K562 (cell line): ENCODE measurements at regions not wholly inside any gene's neighbourhood (a gene's known extent, or its start where the extent isn't known, plus 50 kb on each side); places are given as distances from the start of the nearest gene placed in this dataset.

Experiments
- ATAC-seq: fragments of 200-7000 bp; cut with Tn5 transposase; 3 replicates; pipeline ENCODE4 v1.9.1; 2020; ENCODE audit warnings: moderate library complexity
- BruUV-seq: library from RNA; stranded (reverse); fragments of 400-500 nt; replicated peaks from 2 replicates; lab custom pipeline; 2021; lab: Mats Ljungman, UMichigan
- CTCF ChIA-PET: fragments of 300-600 bp; formaldehyde crosslinking; extraction: SDS; loops from one replicate; lab custom pipeline; 2021; ENCODE audit warnings: low intra/inter-chr PET ratio; lab: Yijun Ruan, JAX
- POLR2A ChIA-PET: fragments of 300-600, 350-650 bp; sonication (Branson Sonifier 250); formaldehyde crosslinking; extraction: SDS; loops from one replicate; lab custom pipeline; 2021; ENCODE audit warnings: antibody characterized with exemption, inconsistent platforms; lab: Yijun Ruan, JAX
- DNase-seq, 4 experiments: peaks; one replicate each; pipeline versions ENCODE4 v3.0.0 to v3.0.0-alpha.2; 2011 to 2018; ENCODE audit warnings: low spot score in 3 of 4, mixed read lengths in 3 of 4; ENCODE audit errors: extremely low read depth in 1 of 4
- FAIRE-seq: peaks from 2 replicates; lab custom pipeline; 2011; peaks lifted over from hg19 to GRCh38; lab: Jason Lieb, UNC
- H2AFZ ChIP-seq: 2 replicates; pipeline ENCODE4 v1.6.0; 2011; ENCODE audit warnings: low read depth, low read length, control low read depth, inconsistent platforms
- H3K27ac ChIP-seq: fragments of 200-600 bp; 3 replicates; pipeline ENCODE4 v1.8.0; 2011; ENCODE audit warnings: low read depth, mild to moderate bottlenecking, control low read depth, inconsistent platforms, low read length, moderate library complexity, mixed read lengths; ENCODE audit errors: extremely low read depth
- H3K27me3 ChIP-seq, 2 experiments: fragments of 300-600 bp in 1 of 2; 2 replicates in 1 of 2; 3 replicates in 1 of 2; pipeline versions ENCODE4 v1.6.0 to v1.8.0; 2011; ENCODE audit warnings: inconsistent platforms in 2 of 2, low read length in 2 of 2, mild to moderate bottlenecking in 1 of 2, mixed read lengths in 1 of 2, moderate library complexity in 1 of 2; ENCODE audit not compliant: control insufficient read depth in 2 of 2, insufficient read depth in 2 of 2
- H3K36me3 ChIP-seq: fragments of 300-600 bp; 3 replicates; pipeline ENCODE4 v1.8.0; 2011; ENCODE audit warnings: mild to moderate bottlenecking, low read length, inconsistent platforms; ENCODE audit not compliant: control insufficient read depth, insufficient read depth
- H3K4me1 ChIP-seq, 2 experiments: fragments of 200-600 bp in 1 of 2; replicated peaks in 1 of 2; 2 replicates in 1 of 2; 3 replicates in 1 of 2; pipeline versions ENCODE4 v1.5.1 to v1.8.0; 2011; ENCODE audit warnings: inconsistent platforms in 2 of 2, low read length in 2 of 2, mild to moderate bottlenecking in 1 of 2, mixed read lengths in 1 of 2, moderate library complexity in 1 of 2; ENCODE audit not compliant: control insufficient read depth in 2 of 2, insufficient read depth in 2 of 2
- H3K4me2 ChIP-seq: 2 replicates; pipeline ENCODE4 v1.6.1; 2011; ENCODE audit warnings: low read length, control low read depth, inconsistent platforms, mixed read lengths; ENCODE audit not compliant: insufficient read depth
- H3K4me3 ChIP-seq: fragments of 200-600 bp; sonication (generic), shearing (Covaris generic); 2 replicates; pipeline ENCODE4 v1.5.1; 2016; ENCODE audit warnings: control low read depth, inconsistent platforms
- H3K79me2 ChIP-seq: fragments of 200-600 bp; 3 replicates; pipeline ENCODE4 v1.8.0; 2011; ENCODE audit warnings: low read length, inconsistent platforms; ENCODE audit not compliant: control insufficient read depth, insufficient read depth
- H3K9ac ChIP-seq, 2 experiments: 2 replicates each; pipeline versions ENCODE4 v1.6.0 to v1.6.1; 2011; ENCODE audit warnings: low read depth in 2 of 2, low read length in 2 of 2, control low read depth in 1 of 2, inconsistent platforms in 1 of 2, mild to moderate bottlenecking in 1 of 2, mixed read lengths in 1 of 2; ENCODE audit not compliant: insufficient read depth in 1 of 2
- H3K9me1 ChIP-seq: one replicate; pipeline ENCODE4 v1.6.0; 2011; ENCODE audit warnings: inconsistent platforms, mild to moderate bottlenecking, low read length, moderate library complexity; ENCODE audit not compliant: control insufficient read depth, insufficient read depth
- H3K9me3 ChIP-seq: replicated peaks from 2 replicates; pipeline ENCODE4 v1.5.1; 2011; ENCODE audit warnings: low read depth, low read length, inconsistent platforms; ENCODE audit not compliant: control insufficient read depth, insufficient read depth
- H4K20me1 ChIP-seq: replicated peaks from 2 replicates; pipeline ENCODE4 v1.6.1; 2011; ENCODE audit warnings: low read length, inconsistent platforms, mixed read lengths; ENCODE audit not compliant: control insufficient read depth, insufficient read depth
- CBX8 ChIP-seq: fragments of 200-600 bp; sonication (generic); IDR thresholded peaks from 2 replicates; pipeline ENCODE4 v1.6.1; 2012; ENCODE audit warnings: borderline replicate concordance, mixed run types, low read depth, mild to moderate bottlenecking, moderate library complexity, mixed read lengths, low read length, control low read depth, inconsistent platforms; ENCODE audit not compliant: poor library complexity, severe bottlenecking; ENCODE audit errors: extremely low read depth
- FOXJ2 ChIP-seq: fragments of 200-800 bp; sonication (Bioruptor generic); IDR thresholded peaks from 2 replicates; pipeline ENCODE4 v1.6.1; 2016; ENCODE audit warnings: missing genetic modification characterization, missing compliant biosample characterization
- HEY1 ChIP-seq: fragments of 250-450 bp; sonication (Bioruptor Pico); IDR thresholded peaks from 2 replicates; pipeline ENCODE4 v1.5.0; 2020; ENCODE audit warnings: mild to moderate bottlenecking, moderate library complexity, borderline replicate concordance
- PCBP1 ChIP-seq: fragments of 200-400 bp; formaldehyde crosslinking; IDR thresholded peaks from 2 replicates; pipeline ENCODE4 v1.6.1; 2018; ENCODE audit warnings: mild to moderate bottlenecking, low read depth, low read length; ENCODE audit not compliant: poor library complexity, severe bottlenecking
- PHB2 ChIP-seq: fragments of 450-650 bp; IDR thresholded peaks from 2 replicates; pipeline ENCODE4 v1.6.1; 2017; ENCODE audit warnings: low read depth
- RAD51 ChIP-seq: fragments of 450-650 bp; IDR thresholded peaks from 2 replicates; pipeline ENCODE4 v1.7.1; 2016; ENCODE audit warnings: low read depth, mild to moderate bottlenecking, borderline replicate concordance
- SAFB2 ChIP-seq: fragments of 200-400 bp; formaldehyde crosslinking; IDR thresholded peaks from 2 replicates; pipeline ENCODE4 v1.6.1; 2018; ENCODE audit warnings: borderline replicate concordance, low read length, low read depth, moderate library complexity; ENCODE audit not compliant: severe bottlenecking
- TCF3 ChIP-seq: sonication (generic); formaldehyde crosslinking; IDR thresholded peaks from 2 replicates; pipeline ENCODE4 v1.4.0; 2020; ENCODE audit warnings: mild to moderate bottlenecking, missing genetic modification reagents
- ZNF124 ChIP-seq: sonication (generic); formaldehyde crosslinking; IDR thresholded peaks from 2 replicates; pipeline ENCODE4 v1.8.1; 2022; ENCODE audit warnings: missing genetic modification reagents
- ZNF143 ChIP-seq: sonication (generic); formaldehyde crosslinking; IDR thresholded peaks from 2 replicates; pipeline ENCODE4 v1.9.0; 2022; ENCODE audit warnings: mild to moderate bottlenecking, missing genetic modification reagents
- ZNF212 ChIP-seq: fragments of 450-650 bp; formaldehyde crosslinking; IDR thresholded peaks from 2 replicates; pipeline ENCODE4 v1.4.0; 2020; ENCODE audit warnings: mild to moderate bottlenecking
- ZNF232 ChIP-seq: sonication (generic); formaldehyde crosslinking; IDR thresholded peaks from 2 replicates; pipeline ENCODE4 v1.8.0; 2022; ENCODE audit warnings: mild to moderate bottlenecking, missing genetic modification reagents
- ZNF311 ChIP-seq: fragments of 250-450 bp; sonication (Bioruptor Pico); IDR thresholded peaks from 2 replicates; pipeline ENCODE4 v1.4.0; 2020; ENCODE audit warnings: mild to moderate bottlenecking, moderate library complexity
- WGBS: fragments of 100-300 bp; shearing (Covaris generic); methylation state at CpG from one replicate; pipeline ENCODE4 v1.1.6; 2016; ENCODE audit warnings: low coverage, mixed read lengths; ENCODE audit not compliant: insufficient coverage; ENCODE audit errors: missing lambda C conversion rate; 5-methylcytosine and 5-hydroxymethylcytosine counted together
- in situ Hi-C: fragments of 300-500 bp; cut with MboI; formaldehyde crosslinking; loops from 4 replicates; pipeline ENCODE4 v1.15.0; 2018; ENCODE audit warnings: inconsistent platforms, mixed read lengths
- intact Hi-C: fragments of 100-400 bp; cut with micrococcal nuclease; formaldehyde crosslinking; loops from 2 replicates; pipeline ENCODE4 v1.14.2; 2022
- TF ChIP-seq, protein P1 (sequence below): fragments of 150-350 bp; IDR thresholded peaks from 2 replicates; pipeline ENCODE4 v1.6.1; 2014; ENCODE audit warnings: low read depth, mild to moderate bottlenecking, low read length, borderline replicate concordance
- TF ChIP-seq, protein P2 (sequence below): fragments of 450-650 bp; IDR thresholded peaks from 2 replicates; pipeline ENCODE4 v1.7.1; 2018; ENCODE audit warnings: mild to moderate bottlenecking, low read depth; ENCODE audit not compliant: partially characterized antibody
- TF ChIP-seq, protein P3 (sequence below): sonication (generic); formaldehyde crosslinking; IDR thresholded peaks from 2 replicates; pipeline ENCODE4 v1.8.0; 2022; ENCODE audit warnings: missing genetic modification reagents, mild to moderate bottlenecking, borderline replicate concordance

DNA sequence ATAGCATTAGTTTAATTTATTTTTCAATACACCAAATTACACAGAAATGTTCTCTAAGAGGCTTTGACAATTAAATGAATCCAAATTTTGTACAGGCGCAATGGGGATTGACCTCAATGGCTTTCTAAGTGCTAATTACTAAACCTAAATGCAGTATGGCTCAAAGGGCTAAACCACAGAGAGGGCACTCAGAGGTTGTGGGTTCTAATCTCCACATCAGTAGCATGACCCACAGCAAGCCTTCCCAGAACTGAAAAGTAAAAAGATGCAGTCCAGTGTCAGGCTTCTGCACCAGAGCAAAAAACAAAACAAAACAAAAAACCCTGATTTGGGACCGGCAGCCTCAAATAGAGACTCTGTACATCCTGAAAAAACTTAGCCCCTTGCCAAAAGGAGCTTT is 579.2 kb upstream of the PKN2 start:
- H3K4me3 ChIP-seq = no peak overlapping the region
- no peak overlapping the region for H2AFZ ChIP-seq
- no peak for ATAC-seq
- no peaks in the 10 kb centered on the region for H3K4me1 ChIP-seq
- 0% methylated on average over 2 of the region's 2 CpGs for WGBS
- intact Hi-C loops = no loop called here
- no peak overlapping the region for H3K27ac ChIP-seq
- H3K36me3 ChIP-seq = no peaks in the 10 kb centered on the region
- TF ChIP-seq ZNF311 (CRISPR knock-in tag) (no peak), TCF3 (CRISPR knock-in tag) (no peak), PCBP1 (no peak), HEY1 (CRISPR knock-in tag) (no peak), SAFB2 (no peak), ZNF143 (CRISPR knock-in tag) (no peak), FOXJ2 (no peak), ZNF232 (no peak), ZNF212 (CRISPR knock-in tag) (no peak), ZNF124 (CRISPR knock-in tag) (no peak), CBX8 (no peak), PHB2 (no peak), RAD51 (no peak)
- TF ChIP-seq, protein P1, sequence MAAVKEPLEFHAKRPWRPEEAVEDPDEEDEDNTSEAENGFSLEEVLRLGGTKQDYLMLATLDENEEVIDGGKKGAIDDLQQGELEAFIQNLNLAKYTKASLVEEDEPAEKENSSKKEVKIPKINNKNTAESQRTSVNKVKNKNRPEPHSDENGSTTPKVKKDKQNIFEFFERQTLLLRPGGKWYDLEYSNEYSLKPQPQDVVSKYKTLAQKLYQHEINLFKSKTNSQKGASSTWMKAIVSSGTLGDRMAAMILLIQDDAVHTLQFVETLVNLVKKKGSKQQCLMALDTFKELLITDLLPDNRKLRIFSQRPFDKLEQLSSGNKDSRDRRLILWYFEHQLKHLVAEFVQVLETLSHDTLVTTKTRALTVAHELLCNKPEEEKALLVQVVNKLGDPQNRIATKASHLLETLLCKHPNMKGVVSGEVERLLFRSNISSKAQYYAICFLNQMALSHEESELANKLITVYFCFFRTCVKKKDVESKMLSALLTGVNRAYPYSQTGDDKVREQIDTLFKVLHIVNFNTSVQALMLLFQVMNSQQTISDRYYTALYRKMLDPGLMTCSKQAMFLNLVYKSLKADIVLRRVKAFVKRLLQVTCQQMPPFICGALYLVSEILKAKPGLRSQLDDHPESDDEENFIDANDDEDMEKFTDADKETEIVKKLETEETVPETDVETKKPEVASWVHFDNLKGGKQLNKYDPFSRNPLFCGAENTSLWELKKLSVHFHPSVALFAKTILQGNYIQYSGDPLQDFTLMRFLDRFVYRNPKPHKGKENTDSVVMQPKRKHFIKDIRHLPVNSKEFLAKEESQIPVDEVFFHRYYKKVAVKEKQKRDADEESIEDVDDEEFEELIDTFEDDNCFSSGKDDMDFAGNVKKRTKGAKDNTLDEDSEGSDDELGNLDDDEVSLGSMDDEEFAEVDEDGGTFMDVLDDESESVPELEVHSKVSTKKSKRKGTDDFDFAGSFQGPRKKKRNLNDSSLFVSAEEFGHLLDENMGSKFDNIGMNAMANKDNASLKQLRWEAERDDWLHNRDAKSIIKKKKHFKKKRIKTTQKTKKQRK = no peak
- TF ChIP-seq, protein P2, sequence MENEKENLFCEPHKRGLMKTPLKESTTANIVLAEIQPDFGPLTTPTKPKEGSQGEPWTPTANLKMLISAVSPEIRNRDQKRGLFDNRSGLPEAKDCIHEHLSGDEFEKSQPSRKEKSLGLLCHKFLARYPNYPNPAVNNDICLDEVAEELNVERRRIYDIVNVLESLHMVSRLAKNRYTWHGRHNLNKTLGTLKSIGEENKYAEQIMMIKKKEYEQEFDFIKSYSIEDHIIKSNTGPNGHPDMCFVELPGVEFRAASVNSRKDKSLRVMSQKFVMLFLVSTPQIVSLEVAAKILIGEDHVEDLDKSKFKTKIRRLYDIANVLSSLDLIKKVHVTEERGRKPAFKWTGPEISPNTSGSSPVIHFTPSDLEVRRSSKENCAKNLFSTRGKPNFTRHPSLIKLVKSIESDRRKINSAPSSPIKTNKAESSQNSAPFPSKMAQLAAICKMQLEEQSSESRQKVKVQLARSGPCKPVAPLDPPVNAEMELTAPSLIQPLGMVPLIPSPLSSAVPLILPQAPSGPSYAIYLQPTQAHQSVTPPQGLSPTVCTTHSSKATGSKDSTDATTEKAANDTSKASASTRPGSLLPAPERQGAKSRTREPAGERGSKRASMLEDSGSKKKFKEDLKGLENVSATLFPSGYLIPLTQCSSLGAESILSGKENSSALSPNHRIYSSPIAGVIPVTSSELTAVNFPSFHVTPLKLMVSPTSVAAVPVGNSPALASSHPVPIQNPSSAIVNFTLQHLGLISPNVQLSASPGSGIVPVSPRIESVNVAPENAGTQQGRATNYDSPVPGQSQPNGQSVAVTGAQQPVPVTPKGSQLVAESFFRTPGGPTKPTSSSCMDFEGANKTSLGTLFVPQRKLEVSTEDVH = no peak
- TF ChIP-seq, protein P3, sequence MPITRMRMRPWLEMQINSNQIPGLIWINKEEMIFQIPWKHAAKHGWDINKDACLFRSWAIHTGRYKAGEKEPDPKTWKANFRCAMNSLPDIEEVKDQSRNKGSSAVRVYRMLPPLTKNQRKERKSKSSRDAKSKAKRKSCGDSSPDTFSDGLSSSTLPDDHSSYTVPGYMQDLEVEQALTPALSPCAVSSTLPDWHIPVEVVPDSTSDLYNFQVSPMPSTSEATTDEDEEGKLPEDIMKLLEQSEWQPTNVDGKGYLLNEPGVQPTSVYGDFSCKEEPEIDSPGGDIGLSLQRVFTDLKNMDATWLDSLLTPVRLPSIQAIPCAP = no peak
- TF ChIP-seq, all 486 proteins: peak for 0
- Histone ChIP-seq H3K27me3 (no peaks in the 10 kb centered on the region), H3K9me3 (no peaks in the 10 kb centered on the region; the same call in 1 of the 2 replicates), H4K20me1 (no peaks in the 10 kb centered on the region), H3K9me1 (no peaks in the 10 kb centered on the region), H3K79me2 (no peaks in the 10 kb centered on the region), H3K4me2 (no peak overlapping the region), H3K9ac (no peak overlapping the region)
- DNase-seq (no peak), FAIRE-seq (no peak)
- CTCF ChIA-PET = no interaction called here
- in situ Hi-C loops = no loop called here
- POLR2A ChIA-PET = no interaction called here
- BruUV-seq = no TSS peak
